ENCODE measurements at regions not wholly inside any gene's neighbourhood (a gene's known extent, or its start where the extent isn't known, plus 50 kb on each side); places are given as distances from the start of the nearest gene placed in this dataset. TPM values are rescaled to one million over a fixed set of nuclear protein-coding genes. Genes with fewer than 3 reads are reported as not detected.

Small RNA genes in the stretch of these regions (small RNA-seq; reads per million reads assigned to genes)
- gene AC244023.1: not detected

Measured in liver (tissue), 1 donor.